ENCODE measurements at regions not wholly inside any gene's neighbourhood (a gene's known extent, or its start where the extent isn't known, plus 50 kb on each side); places are given as distances from the start of the nearest gene placed in this dataset.
A peak's percentile ranks its signal among the peaks of the same experiment; 100 is the strongest.
"Not testable (repeated sequence)": the region's sequence is repeated elsewhere in the genome, so short reads cannot be mapped to it uniquely, and the experiment has no call there.

GRCh38 chr20:6321235-6321634, 198.4 kb upstream of the FERMT1 start:
- DNase-seq (ENCODE audit: low spot score) = not testable (repeated sequence)

- DNase-seq (ENCODE audit: low spot score) = no peak
These were observed 189.2 kb upstream of the FERMT1 start for GRCh38 chr20:6311841-6312655.

GRCh38 chr20:6311097-6311496, 188.3 kb upstream of the FERMT1 start:
- DNase-seq (ENCODE audit: low spot score) = no peak

GRCh38 chr20:6305536-6305935, 182.7 kb upstream of the FERMT1 start:
- no peak for DNase-seq (ENCODE audit: low spot score)

GRCh38 chr20:6302041-6302440, 179.2 kb upstream of the FERMT1 start:
- DNase-seq (ENCODE audit: low spot score) = no peak

GRCh38 chr20:6299456-6299855, 176.6 kb upstream of the FERMT1 start:
- DNase-seq (ENCODE audit: low spot score) = no peak

- no peak for DNase-seq (ENCODE audit: low spot score)
These were observed 175.2 kb upstream of the FERMT1 start for GRCh38 chr20:6298049-6298448.

GRCh38 chr20:6295867-6296256, 173.0 kb upstream of the FERMT1 start:
- DNase-seq (ENCODE audit: low spot score) = no peak

- DNase-seq (ENCODE audit: low spot score) = no peak
These were observed 172.5 kb upstream of the FERMT1 start for GRCh38 chr20:6295127-6295866.

- DNase-seq (ENCODE audit: low spot score) = no peak
These were observed 164.6 kb upstream of the FERMT1 start for GRCh38 chr20:6287471-6287870.

GRCh38 chr20:6282642-6283041, 159.8 kb upstream of the FERMT1 start:
- no peak for DNase-seq (ENCODE audit: low spot score)

- no peak for DNase-seq (ENCODE audit: low spot score)
These were observed 154.9 kb upstream of the FERMT1 start for GRCh38 chr20:6277661-6278240.

GRCh38 chr20:6270404-6270803, 147.6 kb upstream of the FERMT1 start:
- not testable (repeated sequence) for DNase-seq (ENCODE audit: low spot score)

GRCh38 chr20:6269168-6269873, 146.5 kb upstream of the FERMT1 start:
- no peak for DNase-seq (ENCODE audit: low spot score)

- DNase-seq (ENCODE audit: low spot score) = no peak
These were observed 142.5 kb upstream of the FERMT1 start for GRCh38 chr20:6265204-6265904.

GRCh38 chr20:6253396-6253795, 130.6 kb upstream of the FERMT1 start:
- DNase-seq (ENCODE audit: low spot score) = no peak

- DNase-seq (ENCODE audit: low spot score) = no peak
These were observed 122.6 kb upstream of the FERMT1 start for GRCh38 chr20:6245436-6245835.

- DNase-seq (ENCODE audit: low spot score) = peak; percentile 65
These were observed 118.8 kb upstream of the FERMT1 start for GRCh38 chr20:6241591-6241990.

GRCh38 chr20:6240059-6240458, 117.2 kb upstream of the FERMT1 start:
- no peak for DNase-seq (ENCODE audit: low spot score)

- no peak for DNase-seq (ENCODE audit: low spot score)
These were observed 115.6 kb upstream of the FERMT1 start for GRCh38 chr20:6238421-6238820.

- DNase-seq (ENCODE audit: low spot score) = no peak
These were observed 112.7 kb upstream of the FERMT1 start for GRCh38 chr20:6235510-6235909.

- DNase-seq (ENCODE audit: low spot score) = no peak
These were observed 109.6 kb upstream of the FERMT1 start for GRCh38 chr20:6232436-6232835.

All from mucosa of gallbladder (tissue), 1 donor.